ENCODE measurements at regions not wholly inside any gene's neighbourhood (a gene's known extent, or its start where the extent isn't known, plus 50 kb on each side); places are given as distances from the start of the nearest gene placed in this dataset.

DNA sequence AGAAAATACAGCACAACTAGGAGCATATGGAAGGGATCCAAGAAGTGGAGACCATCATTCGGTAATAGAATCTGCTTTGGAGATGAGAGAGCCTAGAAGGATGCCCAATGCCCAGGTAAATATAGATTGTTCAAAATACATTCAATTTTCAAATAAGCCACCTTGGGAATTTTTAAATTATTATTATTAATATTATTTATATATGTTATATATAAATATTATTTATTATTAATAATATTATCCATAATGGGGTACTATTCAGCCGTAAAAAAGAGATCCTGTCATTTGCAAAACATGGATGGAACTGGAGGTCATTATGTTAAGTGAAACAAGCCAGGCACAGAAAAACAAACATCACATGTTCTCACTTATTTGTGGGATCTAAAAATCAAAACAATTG is 127.8 kb upstream of the NDUFV2 start:
- Histone ChIP-seq H3K36me3 (ENCODE audit: insufficient read depth, low read length) (no peaks in the 10 kb centered on the region), H3K4me1 (ENCODE audit: insufficient read depth, low read length) (no peaks in the 10 kb centered on the region), H3K4me3 (ENCODE audit: low read length) (no peak overlapping the region), H3K9me3 (ENCODE audit: control insufficient read depth in 1 of 2, insufficient read depth in 1 of 2, low read length in 2 of 2) (no peaks in the 10 kb centered on the region), H3K27me3 (ENCODE audit: control insufficient read depth in 1 of 2, insufficient read depth in 2 of 2, low read length in 2 of 2) (peaks cover 4% of the 10 kb centered on the region in 2 experiments), H3K27ac (ENCODE audit: low read depth in 1 of 2, low read length in 2 of 2) (no peak overlapping the region)
- Mint-ChIP-seq H3K4me3 (no peak overlapping the region), H3K9me3 (no peaks in the 10 kb centered on the region), H3K4me1 (ENCODE audit: low read depth) (no peaks in the 10 kb centered on the region), H3K27ac (no peak overlapping the region), H3K36me3 (ENCODE audit: low read depth) (no peaks in the 10 kb centered on the region), H3K27me3 (peaks cover 4% of the 10 kb centered on the region)
- DNase-seq (no peak), ATAC-seq (ENCODE audit: poor library complexity) (no peak)
- TF ChIP-seq, protein P1, sequence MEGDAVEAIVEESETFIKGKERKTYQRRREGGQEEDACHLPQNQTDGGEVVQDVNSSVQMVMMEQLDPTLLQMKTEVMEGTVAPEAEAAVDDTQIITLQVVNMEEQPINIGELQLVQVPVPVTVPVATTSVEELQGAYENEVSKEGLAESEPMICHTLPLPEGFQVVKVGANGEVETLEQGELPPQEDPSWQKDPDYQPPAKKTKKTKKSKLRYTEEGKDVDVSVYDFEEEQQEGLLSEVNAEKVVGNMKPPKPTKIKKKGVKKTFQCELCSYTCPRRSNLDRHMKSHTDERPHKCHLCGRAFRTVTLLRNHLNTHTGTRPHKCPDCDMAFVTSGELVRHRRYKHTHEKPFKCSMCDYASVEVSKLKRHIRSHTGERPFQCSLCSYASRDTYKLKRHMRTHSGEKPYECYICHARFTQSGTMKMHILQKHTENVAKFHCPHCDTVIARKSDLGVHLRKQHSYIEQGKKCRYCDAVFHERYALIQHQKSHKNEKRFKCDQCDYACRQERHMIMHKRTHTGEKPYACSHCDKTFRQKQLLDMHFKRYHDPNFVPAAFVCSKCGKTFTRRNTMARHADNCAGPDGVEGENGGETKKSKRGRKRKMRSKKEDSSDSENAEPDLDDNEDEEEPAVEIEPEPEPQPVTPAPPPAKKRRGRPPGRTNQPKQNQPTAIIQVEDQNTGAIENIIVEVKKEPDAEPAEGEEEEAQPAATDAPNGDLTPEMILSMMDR (IDR thresholded peaks at IDR 0.05): no peak
- ChIA-PET CTCF (no interaction called here), POLR2A (no interaction called here)
- intact Hi-C loops (cut with DNase I, micrococcal nuclease): no loop called here

DNA sequence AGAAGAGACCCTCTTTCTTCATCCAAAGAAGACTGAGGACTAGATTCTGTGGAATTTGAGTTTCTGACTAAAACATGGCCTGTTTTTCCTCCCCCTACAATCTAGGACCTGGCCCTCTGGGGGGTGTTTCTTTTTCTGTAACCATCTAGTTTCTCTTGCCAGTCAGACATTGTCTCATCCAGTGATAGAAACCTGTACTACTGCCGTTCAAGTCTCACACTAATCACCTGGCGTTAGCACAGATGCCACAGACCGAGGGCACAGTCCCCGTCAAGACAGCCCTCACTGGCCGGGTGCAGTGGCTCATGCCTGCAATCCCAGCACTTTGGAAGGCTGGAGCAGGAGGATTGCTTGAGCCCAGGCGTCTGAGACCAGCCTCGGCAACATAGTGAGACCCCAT is 126.9 kb upstream of the NDUFV2 start:
- Mint-ChIP-seq H3K4me3 (no peak overlapping the region), H3K27ac (no peak overlapping the region), H3K4me1 (ENCODE audit: low read depth) (no peaks in the 10 kb centered on the region), H3K9me3 (no peaks in the 10 kb centered on the region), H3K36me3 (ENCODE audit: low read depth) (no peaks in the 10 kb centered on the region), H3K27me3 (no peaks in the 10 kb centered on the region)
- ChIA-PET POLR2A (no interaction called here), CTCF (no interaction called here)
- H3K27me3 ChIP-seq (ENCODE audit: control insufficient read depth in 1 of 2, insufficient read depth in 2 of 2, low read length in 2 of 2): peaks cover 4% of the 10 kb centered on the region in 2 experiments
- ATAC-seq (ENCODE audit: poor library complexity) (no peak), DNase-seq (no peak)
- intact Hi-C loops (cut with DNase I, micrococcal nuclease): no loop called here
- no peaks in the 10 kb centered on the region for H3K9me3 ChIP-seq (ENCODE audit: control insufficient read depth in 1 of 2, insufficient read depth in 1 of 2, low read length in 2 of 2)
- TF ChIP-seq, protein P1 (IDR thresholded peaks at IDR 0.05): no peak
- H3K36me3 ChIP-seq (ENCODE audit: insufficient read depth, low read length): no peaks in the 10 kb centered on the region
- H3K4me3 ChIP-seq (ENCODE audit: low read length): no peak overlapping the region
- H3K4me1 ChIP-seq (ENCODE audit: insufficient read depth, low read length): no peaks in the 10 kb centered on the region
- no peak overlapping the region for H3K27ac ChIP-seq (ENCODE audit: low read depth in 1 of 2, low read length in 2 of 2)

DNA sequence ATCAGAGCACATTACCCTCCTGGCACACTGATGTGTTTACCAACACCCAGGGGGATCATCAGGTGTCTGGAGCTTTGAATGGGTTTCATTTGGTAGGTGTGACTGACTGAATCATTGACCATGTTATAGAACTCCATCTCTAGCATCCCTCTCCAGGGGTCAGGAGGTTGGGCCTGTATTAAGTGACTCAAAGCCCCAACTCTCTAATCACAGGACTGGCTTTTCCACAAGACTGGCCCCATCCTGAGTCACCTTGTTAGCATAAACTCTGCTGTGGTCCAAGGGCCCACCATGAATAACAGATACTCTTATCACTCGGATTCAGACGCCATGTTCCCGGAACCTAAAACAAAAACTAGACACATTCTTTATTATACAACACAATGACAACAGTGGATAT is 125.9 kb upstream of the NDUFV2 start:
- ChIA-PET CTCF (no interaction called here), POLR2A (no interaction called here)
- Histone ChIP-seq H3K27me3 (ENCODE audit: control insufficient read depth in 1 of 2, insufficient read depth in 2 of 2, low read length in 2 of 2) (peaks cover 4% of the 10 kb centered on the region in 2 experiments), H3K4me1 (ENCODE audit: insufficient read depth, low read length) (no peaks in the 10 kb centered on the region), H3K27ac (ENCODE audit: low read depth in 1 of 2, low read length in 2 of 2) (no peak overlapping the region), H3K36me3 (ENCODE audit: insufficient read depth, low read length) (no peaks in the 10 kb centered on the region), H3K4me3 (ENCODE audit: low read length) (no peak overlapping the region), H3K9me3 (ENCODE audit: control insufficient read depth in 1 of 2, insufficient read depth in 1 of 2, low read length in 2 of 2) (no peaks in the 10 kb centered on the region)
- ATAC-seq (ENCODE audit: poor library complexity) (no peak), DNase-seq (no peak)
- intact Hi-C loops (cut with DNase I, micrococcal nuclease): no loop called here
- TF ChIP-seq, protein P1 (IDR thresholded peaks at IDR 0.05): no peak
- Mint-ChIP-seq H3K27ac (no peak overlapping the region), H3K27me3 (no peaks in the 10 kb centered on the region), H3K36me3 (ENCODE audit: low read depth) (no peaks in the 10 kb centered on the region), H3K4me3 (no peak overlapping the region), H3K9me3 (no peaks in the 10 kb centered on the region), H3K4me1 (ENCODE audit: low read depth) (no peaks in the 10 kb centered on the region)
